Keratinocyte (primary cell): ENCODE measurements at regions not wholly inside any gene's neighbourhood (a gene's known extent, or its start where the extent isn't known, plus 50 kb on each side); places are given as distances from the start of the nearest gene placed in this dataset.

ENCODE experiments used
- DNase-seq: peaks from one replicate; pipeline ENCODE4 v3.0.0-alpha.2; 2011; ENCODE audit warnings: low read depth, missing footprints, low spot score
- FAIRE-seq: peaks from 2 replicates; lab custom pipeline; 2011; peaks lifted over from hg19 to GRCh38; lab: Jason Lieb, UNC
- H2AFZ ChIP-seq: 2 replicates; pipeline ENCODE4 v1.6.0; 2012; ENCODE audit warnings: low read length, control low read depth, inconsistent platforms; ENCODE audit not compliant: control insufficient read depth
- H3K27ac ChIP-seq: 2 replicates; pipeline ENCODE4 v1.5.1; 2011; ENCODE audit warnings: low read length; ENCODE audit not compliant: control insufficient read depth, insufficient read depth
- H3K27me3 ChIP-seq: 3 replicates; pipeline ENCODE4 v1.6.0; 2011; ENCODE audit warnings: low read length; ENCODE audit not compliant: control insufficient read depth, insufficient read depth; ENCODE audit errors: extremely low read depth
- H3K36me3 ChIP-seq, 2 experiments: 2 replicates in 1 of 2; 3 replicates in 1 of 2; pipeline ENCODE4 v1.5.1; 2011; ENCODE audit warnings: low read length in 2 of 2, mild to moderate bottlenecking in 1 of 2; ENCODE audit not compliant: control insufficient read depth in 2 of 2, insufficient read depth in 2 of 2; ENCODE audit errors: extremely low read depth in 1 of 2
- H3K4me1 ChIP-seq: 3 replicates; pipeline ENCODE4 v1.5.1; 2011; ENCODE audit warnings: low read length; ENCODE audit not compliant: control insufficient read depth, insufficient read depth; ENCODE audit errors: extremely low read depth
- H3K4me2 ChIP-seq: 3 replicates; pipeline ENCODE4 v1.6.0; 2011; ENCODE audit warnings: low read depth, low read length; ENCODE audit not compliant: control insufficient read depth, insufficient read depth; ENCODE audit errors: extremely low read depth
- H3K4me3 ChIP-seq, 3 experiments: fragments of 200-600 bp in 1 of 3; sonication (generic) in 1 of 3; 2 replicates in 2 of 3; 3 replicates in 1 of 3; pipeline ENCODE4 v1.5.1; 2011 to 2016; ENCODE audit warnings: low read length in 3 of 3, mild to moderate bottlenecking in 3 of 3, control low read depth in 2 of 3, inconsistent platforms in 1 of 3, low read depth in 1 of 3, mixed read lengths in 1 of 3, mixed run types in 1 of 3, moderate library complexity in 1 of 3; ENCODE audit not compliant: control insufficient read depth in 2 of 3, insufficient read depth in 2 of 3; ENCODE audit errors: extremely low read depth in 1 of 3
- H3K79me2 ChIP-seq: 2 replicates; pipeline ENCODE4 v1.6.0; 2012; ENCODE audit warnings: low read length; ENCODE audit not compliant: control insufficient read depth, insufficient read depth
- H3K9ac ChIP-seq: 3 replicates; pipeline ENCODE4 v1.6.0; 2011; ENCODE audit warnings: low read length; ENCODE audit not compliant: control insufficient read depth, insufficient read depth; ENCODE audit errors: extremely low read depth
- H3K9me1 ChIP-seq: 3 replicates; pipeline ENCODE4 v1.6.0; 2011; ENCODE audit warnings: low read length; ENCODE audit not compliant: control insufficient read depth, insufficient read depth; ENCODE audit errors: extremely low read depth
- H3K9me3 ChIP-seq: 2 replicates; pipeline ENCODE4 v1.5.1; 2012; ENCODE audit warnings: low read depth, low read length; ENCODE audit not compliant: control insufficient read depth
- H4K20me1 ChIP-seq: 3 replicates; pipeline ENCODE4 v1.6.0; 2011; ENCODE audit warnings: low read length; ENCODE audit not compliant: control insufficient read depth, insufficient read depth; ENCODE audit errors: extremely low read depth
- EZH2 ChIP-seq: IDR thresholded peaks from one replicate; pipeline ENCODE4 v1.6.1; 2012; ENCODE audit warnings: inconsistent platforms, mild to moderate bottlenecking, low read length, moderate library complexity
- dilution Hi-C: fragments of 300-500 bp; cut with MboI; formaldehyde crosslinking; loops from one replicate; pipeline ENCODE4 v1.7.0; 2020; ENCODE audit warnings: low sequenced_read_pairs; ENCODE audit not compliant: extremely low pct_ligation_motif_present
- TF ChIP-seq, protein P1 (sequence below), 3 experiments: IDR thresholded peaks in 1 of 3; conservative IDR thresholded peaks in 1 of 3; optimal IDR thresholded peaks in 1 of 3; 2 replicates in 2 of 3; 3 replicates in 1 of 3; pipeline versions ENCODE3 to v1.5.1; 2011; ENCODE audit warnings: low read length in 3 of 3, mild to moderate bottlenecking in 3 of 3, moderate library complexity in 2 of 3, control low read depth in 1 of 3, inconsistent platforms in 1 of 3; ENCODE audit not compliant: insufficient read depth in 2 of 3; ENCODE audit errors: extremely low read depth in 1 of 3

DNA sequence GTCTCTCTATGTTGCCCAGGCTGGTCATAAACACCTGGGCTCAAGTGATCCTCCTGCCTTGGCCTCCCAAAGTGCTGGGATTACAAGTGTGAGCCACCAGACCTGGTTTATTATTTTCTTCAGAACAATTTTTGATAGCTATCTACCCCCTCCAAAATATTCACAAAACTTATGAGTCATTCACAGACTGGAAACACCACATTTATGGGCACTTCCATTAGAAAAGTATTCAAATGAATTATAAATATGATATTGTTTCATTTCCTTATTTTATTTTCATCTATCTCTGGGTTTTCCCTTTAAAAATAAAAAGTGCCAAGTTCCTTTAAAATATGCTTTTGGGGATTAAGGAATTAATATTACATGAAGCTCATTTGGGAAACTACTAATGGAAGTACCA, 58.8 kb upstream of the MSTN start:
- FAIRE-seq (no peak), DNase-seq (no peak)
- Histone ChIP-seq H2AFZ (no peak overlapping the region), H3K9me1 (no peaks in the 10 kb centered on the region), H3K9ac (no peak overlapping the region), H4K20me1 (no peaks in the 10 kb centered on the region), H3K4me2 (no peak overlapping the region), H3K36me3 (no peaks in the 10 kb centered on the region), H3K9me3 (no peaks in the 10 kb centered on the region), H3K4me3 (no peak overlapping the region), H3K4me1 (no peaks in the 10 kb centered on the region), H3K27ac (no peak overlapping the region), H3K27me3 (no peaks in the 10 kb centered on the region), H3K79me2 (no peaks in the 10 kb centered on the region)
- TF ChIP-seq, protein P1, sequence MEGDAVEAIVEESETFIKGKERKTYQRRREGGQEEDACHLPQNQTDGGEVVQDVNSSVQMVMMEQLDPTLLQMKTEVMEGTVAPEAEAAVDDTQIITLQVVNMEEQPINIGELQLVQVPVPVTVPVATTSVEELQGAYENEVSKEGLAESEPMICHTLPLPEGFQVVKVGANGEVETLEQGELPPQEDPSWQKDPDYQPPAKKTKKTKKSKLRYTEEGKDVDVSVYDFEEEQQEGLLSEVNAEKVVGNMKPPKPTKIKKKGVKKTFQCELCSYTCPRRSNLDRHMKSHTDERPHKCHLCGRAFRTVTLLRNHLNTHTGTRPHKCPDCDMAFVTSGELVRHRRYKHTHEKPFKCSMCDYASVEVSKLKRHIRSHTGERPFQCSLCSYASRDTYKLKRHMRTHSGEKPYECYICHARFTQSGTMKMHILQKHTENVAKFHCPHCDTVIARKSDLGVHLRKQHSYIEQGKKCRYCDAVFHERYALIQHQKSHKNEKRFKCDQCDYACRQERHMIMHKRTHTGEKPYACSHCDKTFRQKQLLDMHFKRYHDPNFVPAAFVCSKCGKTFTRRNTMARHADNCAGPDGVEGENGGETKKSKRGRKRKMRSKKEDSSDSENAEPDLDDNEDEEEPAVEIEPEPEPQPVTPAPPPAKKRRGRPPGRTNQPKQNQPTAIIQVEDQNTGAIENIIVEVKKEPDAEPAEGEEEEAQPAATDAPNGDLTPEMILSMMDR (optimal IDR thresholded peaks at IDR 0.05 in 1 of 3, IDR thresholded peaks at IDR 0.05 in 1 of 3, conservative IDR thresholded peaks at IDR 0.05 in 1 of 3; ENCODE audit: extremely low read depth in 1 of 3, insufficient read depth in 2 of 3, low read length in 3 of 3) = no peak
- TF ChIP-seq EZH2 = no peak
- dilution Hi-C loops = no loop called here

DNA sequence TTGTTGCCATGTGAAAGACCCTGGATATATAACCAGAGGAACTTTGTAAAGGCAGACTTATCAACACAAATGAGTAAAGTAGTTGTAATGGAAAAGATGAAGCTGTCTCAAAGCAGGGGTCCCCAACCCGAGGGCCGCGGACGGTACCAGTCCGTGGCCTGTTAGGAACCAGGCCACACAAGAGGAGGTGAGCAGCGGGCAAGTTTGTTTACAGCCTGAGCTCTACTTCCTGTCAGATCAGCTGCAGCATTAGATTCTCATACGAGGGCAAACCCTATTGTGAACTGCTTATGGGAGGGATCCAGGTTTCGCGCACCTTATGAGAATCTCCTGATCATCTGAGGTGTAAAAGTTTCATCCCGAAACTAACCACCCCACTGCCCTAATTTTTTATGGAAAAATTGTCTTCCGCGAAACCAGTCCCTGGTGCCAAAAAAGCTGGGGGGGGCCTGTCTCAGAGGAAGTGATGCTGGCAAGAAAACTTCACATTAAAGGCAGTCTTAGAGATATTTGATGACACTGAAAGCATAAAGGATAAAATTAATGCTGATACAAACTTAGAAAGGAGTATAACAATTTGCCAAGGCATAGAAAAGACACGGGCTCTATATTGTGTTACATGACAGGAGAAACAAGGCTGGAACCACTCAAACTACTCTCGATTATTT, 57.5 kb upstream of the MSTN start:
- Histone ChIP-seq H3K9me3 (no peaks in the 10 kb centered on the region), H3K27ac (no peak overlapping the region), H3K4me2 (peak overlapping the region; percentile 31), H3K79me2 (no peaks in the 10 kb centered on the region), H4K20me1 (no peaks in the 10 kb centered on the region), H3K4me1 (no peaks in the 10 kb centered on the region), H2AFZ (peak overlapping the region; percentile 53), H3K9me1 (no peaks in the 10 kb centered on the region), H3K4me3 (no peak overlapping the region), H3K36me3 (no peaks in the 10 kb centered on the region), H3K9ac (no peak overlapping the region), H3K27me3 (no peaks in the 10 kb centered on the region)
- FAIRE-seq = no peak
- dilution Hi-C loops = no loop called here
- TF ChIP-seq EZH2 = no peak
- TF ChIP-seq, protein P1 (optimal IDR thresholded peaks at IDR 0.05 in 1 of 3, IDR thresholded peaks at IDR 0.05 in 1 of 3, conservative IDR thresholded peaks at IDR 0.05 in 1 of 3; ENCODE audit: extremely low read depth in 1 of 3, insufficient read depth in 2 of 3, low read length in 3 of 3) = no peak
- DNase-seq = no peak
